Brain microvascular endothelial cell (primary cell): ENCODE measurements at regions not wholly inside any gene's neighbourhood (a gene's known extent, or its start where the extent isn't known, plus 50 kb on each side); places are given as distances from the start of the nearest gene placed in this dataset.

Experiments used
- DNase-seq: peaks from one replicate; pipeline ENCODE4 v3.0.0-alpha.2; 2020
- H3K27ac ChIP-seq: fragments of 250-450 bp; sonication (Bioruptor Pico); 2 replicates; pipeline ENCODE4 v1.5.1; 2020; ENCODE audit warnings: mild to moderate bottlenecking, moderate library complexity
- H3K27me3 ChIP-seq: fragments of 250-450 bp; sonication (Bioruptor Pico); replicated peaks from 2 replicates; pipeline ENCODE4 v1.5.1; 2020; ENCODE audit warnings: mild to moderate bottlenecking
- H3K36me3 ChIP-seq: fragments of 250-450 bp; sonication (Bioruptor Pico); replicated peaks from 2 replicates; pipeline ENCODE4 v1.5.1; 2020; ENCODE audit warnings: mild to moderate bottlenecking
- H3K4me3 ChIP-seq: 2 replicates; pipeline ENCODE4 v1.5.1; 2011; ENCODE audit warnings: low read depth, mild to moderate bottlenecking, control low read depth, low read length, moderate library complexity
- in situ Hi-C: cut with HindIII; loops from 2 replicates; pipeline ENCODE4 v1.10.0; 2017; ENCODE audit warnings: low sequenced_read_pairs, low pct_ligation_motif_present
- TF ChIP-seq, protein P1 (sequence below): IDR thresholded peaks from 2 replicates; pipeline ENCODE4 v1.5.1; 2011; ENCODE audit warnings: low read depth, mild to moderate bottlenecking, moderate library complexity, low read length, control low read depth, inconsistent platforms; ENCODE audit errors: missing control alignments

- in situ Hi-C loops: no loop called here
- no peaks in the 10 kb centered on the region for H3K27me3 ChIP-seq
- TF ChIP-seq, protein P1, sequence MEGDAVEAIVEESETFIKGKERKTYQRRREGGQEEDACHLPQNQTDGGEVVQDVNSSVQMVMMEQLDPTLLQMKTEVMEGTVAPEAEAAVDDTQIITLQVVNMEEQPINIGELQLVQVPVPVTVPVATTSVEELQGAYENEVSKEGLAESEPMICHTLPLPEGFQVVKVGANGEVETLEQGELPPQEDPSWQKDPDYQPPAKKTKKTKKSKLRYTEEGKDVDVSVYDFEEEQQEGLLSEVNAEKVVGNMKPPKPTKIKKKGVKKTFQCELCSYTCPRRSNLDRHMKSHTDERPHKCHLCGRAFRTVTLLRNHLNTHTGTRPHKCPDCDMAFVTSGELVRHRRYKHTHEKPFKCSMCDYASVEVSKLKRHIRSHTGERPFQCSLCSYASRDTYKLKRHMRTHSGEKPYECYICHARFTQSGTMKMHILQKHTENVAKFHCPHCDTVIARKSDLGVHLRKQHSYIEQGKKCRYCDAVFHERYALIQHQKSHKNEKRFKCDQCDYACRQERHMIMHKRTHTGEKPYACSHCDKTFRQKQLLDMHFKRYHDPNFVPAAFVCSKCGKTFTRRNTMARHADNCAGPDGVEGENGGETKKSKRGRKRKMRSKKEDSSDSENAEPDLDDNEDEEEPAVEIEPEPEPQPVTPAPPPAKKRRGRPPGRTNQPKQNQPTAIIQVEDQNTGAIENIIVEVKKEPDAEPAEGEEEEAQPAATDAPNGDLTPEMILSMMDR: no peak
- H3K4me3 ChIP-seq: no peak overlapping the region
- no peak overlapping the region for H3K27ac ChIP-seq
- no peak for DNase-seq
- H3K36me3 ChIP-seq: no peaks in the 10 kb centered on the region
Measured at GRCh38 chr18:5040476-5040875, 156.6 kb downstream of the AKAIN1 start.

GRCh38 chr18:5036523-5036922 lies 160.5 kb downstream of the AKAIN1 start:
- Histone ChIP-seq H3K4me3 (no peak overlapping the region), H3K36me3 (no peaks in the 10 kb centered on the region), H3K27ac (no peak overlapping the region), H3K27me3 (no peaks in the 10 kb centered on the region)
- DNase-seq: no peak
- in situ Hi-C loops: no loop called here
- TF ChIP-seq, protein P1: no peak

- H3K36me3 ChIP-seq: no peaks in the 10 kb centered on the region
Measured at GRCh38 chr18:5031216-5031615, 165.8 kb downstream of the AKAIN1 start.

GRCh38 chr18:5030636-5031035 lies 166.4 kb downstream of the AKAIN1 start:
- Histone ChIP-seq H3K4me3 (no peak overlapping the region), H3K27ac (no peak overlapping the region), H3K27me3 (no peaks in the 10 kb centered on the region), H3K36me3 (no peaks in the 10 kb centered on the region)
- TF ChIP-seq, protein P1: no peak
- DNase-seq: no peak
- in situ Hi-C loops: no loop called here

More at GRCh38 chr18:5031216-5031615, 165.8 kb downstream of the AKAIN1 start:
- no peak for DNase-seq
- Histone ChIP-seq H3K27me3 (no peaks in the 10 kb centered on the region), H3K27ac (no peak overlapping the region), H3K4me3 (no peak overlapping the region)
- in situ Hi-C loops: no loop called here
- TF ChIP-seq, protein P1: no peak

GRCh38 chr18:5029592-5029991 lies 167.5 kb downstream of the AKAIN1 start:
- TF ChIP-seq, protein P1: no peak
- in situ Hi-C loops: no loop called here
- Histone ChIP-seq H3K36me3 (no peaks in the 10 kb centered on the region), H3K4me3 (no peak overlapping the region), H3K27ac (no peak overlapping the region), H3K27me3 (no peaks in the 10 kb centered on the region)
- no peak for DNase-seq

GRCh38 chr18:5024741-5025140 lies 172.3 kb downstream of the AKAIN1 start:
- H3K27ac ChIP-seq: no peak overlapping the region
- TF ChIP-seq, protein P1: no peak
- in situ Hi-C loops: no loop called here
- H3K4me3 ChIP-seq: no peak overlapping the region
- H3K27me3 ChIP-seq: no peaks in the 10 kb centered on the region
- no peak for DNase-seq
- no peaks in the 10 kb centered on the region for H3K36me3 ChIP-seq
